ENCODE measurements at regions not wholly inside any gene's neighbourhood (a gene's known extent, or its start where the extent isn't known, plus 50 kb on each side); places are given as distances from the start of the nearest gene placed in this dataset.
"Not testable (repeated sequence)": the region's sequence is repeated elsewhere in the genome, so short reads cannot be mapped to it uniquely, and the experiment has no call there.

- DNase-seq (ENCODE audit: low spot score in 2 of 2, unreplicated experiment in 2 of 2): no peak
- H3K4me1 Mint-ChIP-seq: peaks cover 6% of the 10 kb centered on the region
- TF ChIP-seq CTCF (IDR thresholded peaks at IDR 0.05; ENCODE audit: unreplicated experiment): no peak
- no peaks in the 10 kb centered on the region for H3K27me3 Mint-ChIP-seq (ENCODE audit: low read depth)
- H3K4me3 Mint-ChIP-seq: no peak overlapping the region
- H3K36me3 Mint-ChIP-seq: no peaks in the 10 kb centered on the region
- H3K9me3 Mint-ChIP-seq: peaks cover 1% of the 10 kb centered on the region
- H3K27ac Mint-ChIP-seq: no peak overlapping the region
Observed at GRCh38 chr5:39623291-39623865, 198.6 kb upstream of the DAB2 start.

- no peaks in the 10 kb centered on the region for H3K27me3 Mint-ChIP-seq (ENCODE audit: low read depth)
- no peak for DNase-seq (ENCODE audit: low spot score in 2 of 2, unreplicated experiment in 2 of 2)
- no peak overlapping the region for H3K27ac Mint-ChIP-seq
- H3K4me3 Mint-ChIP-seq: no peak overlapping the region
- no peaks in the 10 kb centered on the region for H3K36me3 Mint-ChIP-seq
- peaks cover 6% of the 10 kb centered on the region for H3K4me1 Mint-ChIP-seq
- no peak for TF ChIP-seq CTCF (IDR thresholded peaks at IDR 0.05; ENCODE audit: unreplicated experiment)
- no peaks in the 10 kb centered on the region for H3K9me3 Mint-ChIP-seq
Observed at GRCh38 chr5:39622281-39622680, 197.5 kb upstream of the DAB2 start.

- Mint-ChIP-seq H3K27me3 (ENCODE audit: low read depth) (no peaks in the 10 kb centered on the region), H3K4me3 (no peak overlapping the region), H3K27ac (no peak overlapping the region), H3K4me1 (peaks cover under 1% of the 10 kb centered on the region), H3K36me3 (no peaks in the 10 kb centered on the region), H3K9me3 (no peaks in the 10 kb centered on the region)
- DNase-seq (ENCODE audit: low spot score in 2 of 2, unreplicated experiment in 2 of 2): no peak
- no peak for TF ChIP-seq CTCF (IDR thresholded peaks at IDR 0.05; ENCODE audit: unreplicated experiment)
Observed at GRCh38 chr5:39619168-39619818, 194.5 kb upstream of the DAB2 start.

- Mint-ChIP-seq H3K27me3 (ENCODE audit: low read depth) (no peaks in the 10 kb centered on the region), H3K4me1 (no peaks in the 10 kb centered on the region), H3K36me3 (no peaks in the 10 kb centered on the region), H3K9me3 (no peaks in the 10 kb centered on the region), H3K4me3 (no peak overlapping the region), H3K27ac (no peak overlapping the region)
- DNase-seq (ENCODE audit: low spot score in 2 of 2, unreplicated experiment in 2 of 2): no peak
- TF ChIP-seq CTCF (IDR thresholded peaks at IDR 0.05; ENCODE audit: unreplicated experiment): no peak
Observed at GRCh38 chr5:39618391-39618790, 193.6 kb upstream of the DAB2 start.

- TF ChIP-seq CTCF (IDR thresholded peaks at IDR 0.05; ENCODE audit: unreplicated experiment): no peak
- Mint-ChIP-seq H3K9me3 (peaks cover 11% of the 10 kb centered on the region), H3K4me1 (peaks cover 9% of the 10 kb centered on the region), H3K27ac (no peak overlapping the region), H3K36me3 (no peaks in the 10 kb centered on the region), H3K27me3 (ENCODE audit: low read depth) (no peaks in the 10 kb centered on the region), H3K4me3 (no peak overlapping the region)
- no peak for DNase-seq (ENCODE audit: low spot score in 2 of 2, unreplicated experiment in 2 of 2)
Observed at GRCh38 chr5:39616131-39616530, 191.4 kb upstream of the DAB2 start.

GRCh38 chr5:39611076-39611475 lies 186.3 kb upstream of the DAB2 start:
- Mint-ChIP-seq H3K4me1 (peaks cover 12% of the 10 kb centered on the region), H3K9me3 (peaks cover 19% of the 10 kb centered on the region)
- not testable (repeated sequence) for DNase-seq (ENCODE audit: low spot score in 2 of 2, unreplicated experiment in 2 of 2); H3K27me3 Mint-ChIP-seq (ENCODE audit: low read depth); H3K4me3 Mint-ChIP-seq; H3K36me3 Mint-ChIP-seq; H3K27ac Mint-ChIP-seq

Data from mesothelial cell of epicardium (in vitro differentiated cells).